ENCODE measurements at regions not wholly inside any gene's neighbourhood (a gene's known extent, or its start where the extent isn't known, plus 50 kb on each side); places are given as distances from the start of the nearest gene placed in this dataset.

GRCh38 chr14:56884617-56885016, 74.3 kb upstream of the OTX2 start:
- no peak overlapping the region for H3K4me2 ChIP-seq (ENCODE audit: low read length)
- H3K36me3 ChIP-seq (ENCODE audit: insufficient read depth, low read length), result no peaks in the 10 kb centered on the region
- no peaks in the 10 kb centered on the region for H3K79me2 ChIP-seq (replicated peaks; ENCODE audit: insufficient read depth, low read length)
- H3K4me3 ChIP-seq (ENCODE audit: low read length), result no peak overlapping the region
- no peaks in the 10 kb centered on the region for H3K9me2 ChIP-seq (ENCODE audit: insufficient read depth, low read length)
- H3K9me3 ChIP-seq (ENCODE audit: low read length), result no peaks in the 10 kb centered on the region
- H3F3A ChIP-seq (ENCODE audit: insufficient read depth, low read length, poor library complexity, severe bottlenecking), result no peaks in the 10 kb centered on the region
- no peak overlapping the region for H3K9ac ChIP-seq (ENCODE audit: low read length)
- H3K27me3 ChIP-seq (ENCODE audit: insufficient read depth, low read depth, low read length), result no peaks in the 10 kb centered on the region
- H3K27ac ChIP-seq (ENCODE audit: low read length), result no peak overlapping the region
- no peaks in the 10 kb centered on the region for H4K20me1 ChIP-seq (ENCODE audit: insufficient read depth)
- TF ChIP-seq MXI1 (conservative IDR thresholded peaks at IDR 0.05; ENCODE audit: poor library complexity, severe bottlenecking), result no peak
- TF ChIP-seq POLR2AphosphoS5 (IDR thresholded peaks at IDR 0.05), result no peak
- no peak for TF ChIP-seq SMC3 (conservative IDR thresholded peaks at IDR 0.05; ENCODE audit: poor library complexity)
- TF ChIP-seq TAF1 (IDR thresholded peaks at IDR 0.05; ENCODE audit: low read depth), result no peak
- no peak for TF ChIP-seq CTCF (IDR thresholded peaks at IDR 0.05; ENCODE audit: poor library complexity, severe bottlenecking)
- no peak for TF ChIP-seq EP300 (conservative IDR thresholded peaks at IDR 0.05; ENCODE audit: poor library complexity, severe bottlenecking)
- TF ChIP-seq RAD21 (conservative IDR thresholded peaks at IDR 0.05), result no peak
- TF ChIP-seq EZH2 (IDR thresholded peaks at IDR 0.05; ENCODE audit: borderline replicate concordance, insufficient read depth, low read length, poor library complexity, severe bottlenecking), result no peak
- TF ChIP-seq REST (IDR thresholded peaks at IDR 0.05; ENCODE audit: borderline replicate concordance), result no peak
- H2AFZ ChIP-seq (ENCODE audit: low read depth, low read length), result no peak overlapping the region

GRCh38 chr14:56881181-56881580, 70.9 kb upstream of the OTX2 start:
- H3F3A ChIP-seq (ENCODE audit: insufficient read depth, low read length, poor library complexity, severe bottlenecking), result no peaks in the 10 kb centered on the region
- H3K27ac ChIP-seq (ENCODE audit: low read length), result no peak overlapping the region
- no peaks in the 10 kb centered on the region for H3K9me2 ChIP-seq (ENCODE audit: insufficient read depth, low read length)
- no peaks in the 10 kb centered on the region for H3K27me3 ChIP-seq (ENCODE audit: insufficient read depth, low read depth, low read length)
- no peak overlapping the region for H3K4me3 ChIP-seq (ENCODE audit: low read length)
- H3K9ac ChIP-seq (ENCODE audit: low read length), result no peak overlapping the region
- no peaks in the 10 kb centered on the region for H4K20me1 ChIP-seq (ENCODE audit: insufficient read depth)
- H2AFZ ChIP-seq (ENCODE audit: low read depth, low read length), result no peak overlapping the region
- no peaks in the 10 kb centered on the region for H3K9me3 ChIP-seq (ENCODE audit: low read length)
- no peaks in the 10 kb centered on the region for H3K79me2 ChIP-seq (replicated peaks; ENCODE audit: insufficient read depth, low read length)
- H3K4me2 ChIP-seq (ENCODE audit: low read length), result no peak overlapping the region
- no peaks in the 10 kb centered on the region for H3K36me3 ChIP-seq (ENCODE audit: insufficient read depth, low read length)
- TF ChIP-seq MXI1 (conservative IDR thresholded peaks at IDR 0.05; ENCODE audit: poor library complexity, severe bottlenecking) (no peak), POLR2AphosphoS5 (IDR thresholded peaks at IDR 0.05) (no peak), EZH2 (IDR thresholded peaks at IDR 0.05; ENCODE audit: borderline replicate concordance, insufficient read depth, low read length, poor library complexity, severe bottlenecking) (no peak), SMC3 (conservative IDR thresholded peaks at IDR 0.05; ENCODE audit: poor library complexity) (no peak), TAF1 (IDR thresholded peaks at IDR 0.05; ENCODE audit: low read depth) (no peak), REST (IDR thresholded peaks at IDR 0.05; ENCODE audit: borderline replicate concordance) (no peak), EP300 (conservative IDR thresholded peaks at IDR 0.05; ENCODE audit: poor library complexity, severe bottlenecking) (no peak), CTCF (IDR thresholded peaks at IDR 0.05; ENCODE audit: poor library complexity, severe bottlenecking) (no peak), RAD21 (conservative IDR thresholded peaks at IDR 0.05) (no peak)

Measured in neural cell (in vitro differentiated cells).